ENCODE measurements at regions not wholly inside any gene's neighbourhood (a gene's known extent, or its start where the extent isn't known, plus 50 kb on each side); places are given as distances from the start of the nearest gene placed in this dataset.

DNA sequence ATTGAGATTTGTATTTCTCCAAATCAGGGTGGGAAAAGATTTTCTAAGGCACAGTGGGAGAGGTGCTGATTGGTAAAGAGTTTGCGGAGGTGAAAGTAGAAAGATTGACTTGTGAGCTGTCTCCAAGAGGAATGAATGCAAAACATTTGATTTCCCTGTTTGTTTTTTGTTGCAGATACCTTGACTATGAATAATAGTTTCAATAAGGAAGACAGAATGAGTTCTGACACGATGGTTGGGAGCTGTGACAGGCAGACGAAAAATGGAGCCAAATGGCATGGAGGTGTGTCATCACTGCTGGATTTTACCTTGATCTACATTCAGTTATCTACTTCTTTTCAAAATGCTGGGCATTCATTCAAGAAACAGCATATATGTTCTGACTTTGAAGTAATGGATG lies 145.1 kb downstream of the NFKBIZ start:
- no CpG with 5 or more reads among the region's 3 CpGs for WGBS, 2 donors (ENCODE audit: extremely low coverage in 2 of 2, insufficient read length in 2 of 2, insufficient replicate concordance in 1 of 2)
- no peak overlapping the region for H2BK120ac ChIP-seq (ENCODE audit: low read depth, low read length)
- H3K23ac ChIP-seq (ENCODE audit: low read depth, low read length, poor library complexity), result no peak overlapping the region
- no peak overlapping the region for H2BK5ac ChIP-seq (ENCODE audit: low read length)
- H3K18ac ChIP-seq (ENCODE audit: low read length), result no peak overlapping the region
- H3K9me3 ChIP-seq (replicated peaks in 1 of 2; ENCODE audit: control insufficient read depth in 2 of 2, insufficient read depth in 1 of 2, low read depth in 1 of 2, low read length in 2 of 2), result no peaks in the 10 kb centered on the region
- no peak overlapping the region for H2BK15ac ChIP-seq (ENCODE audit: low read length)
- no peak overlapping the region for H2AFZ ChIP-seq (ENCODE audit: low read length)
- no peaks in the 10 kb centered on the region for H3K4me1 ChIP-seq (ENCODE audit: control insufficient read depth in 2 of 2, insufficient read depth in 1 of 2, low read depth in 1 of 2, low read length in 2 of 2)
- H3K27me3 ChIP-seq (ENCODE audit: control insufficient read depth in 3 of 3, insufficient read depth in 3 of 3, low read depth in 1 of 3, low read length in 3 of 3), result no peaks in the 10 kb centered on the region
- no peak overlapping the region for H3K9ac ChIP-seq (ENCODE audit: low read depth, low read length, poor library complexity)
- no peak overlapping the region for H3K4me2 ChIP-seq (ENCODE audit: insufficient read depth, low read length, poor library complexity, severe bottlenecking)
- H3K14ac ChIP-seq (ENCODE audit: low read length), result no peak overlapping the region
- no peak overlapping the region for H3K4me3 ChIP-seq (ENCODE audit: low read length in 2 of 2)
- H3K4ac ChIP-seq (ENCODE audit: low read length), result no peak overlapping the region
- H2AK5ac ChIP-seq (ENCODE audit: low read depth, low read length), result no peak overlapping the region
- H3K79me1 ChIP-seq (ENCODE audit: low read depth, low read length), result no peaks in the 10 kb centered on the region
- H4K8ac ChIP-seq (ENCODE audit: low read depth, low read length), result no peak overlapping the region
- no peak for DNase-seq (ENCODE audit: low spot score)
- no peaks in the 10 kb centered on the region for H3K36me3 ChIP-seq (replicated peaks in 1 of 2; ENCODE audit: control insufficient read depth in 2 of 2, insufficient read depth in 2 of 2, low read length in 2 of 2)
- H2BK12ac ChIP-seq (ENCODE audit: low read length), result no peak overlapping the region
- no peak overlapping the region for H3K27ac ChIP-seq (replicated peaks; ENCODE audit: low read length)
- H4K91ac ChIP-seq (ENCODE audit: low read depth, low read length, poor library complexity), result no peak overlapping the region

DNA sequence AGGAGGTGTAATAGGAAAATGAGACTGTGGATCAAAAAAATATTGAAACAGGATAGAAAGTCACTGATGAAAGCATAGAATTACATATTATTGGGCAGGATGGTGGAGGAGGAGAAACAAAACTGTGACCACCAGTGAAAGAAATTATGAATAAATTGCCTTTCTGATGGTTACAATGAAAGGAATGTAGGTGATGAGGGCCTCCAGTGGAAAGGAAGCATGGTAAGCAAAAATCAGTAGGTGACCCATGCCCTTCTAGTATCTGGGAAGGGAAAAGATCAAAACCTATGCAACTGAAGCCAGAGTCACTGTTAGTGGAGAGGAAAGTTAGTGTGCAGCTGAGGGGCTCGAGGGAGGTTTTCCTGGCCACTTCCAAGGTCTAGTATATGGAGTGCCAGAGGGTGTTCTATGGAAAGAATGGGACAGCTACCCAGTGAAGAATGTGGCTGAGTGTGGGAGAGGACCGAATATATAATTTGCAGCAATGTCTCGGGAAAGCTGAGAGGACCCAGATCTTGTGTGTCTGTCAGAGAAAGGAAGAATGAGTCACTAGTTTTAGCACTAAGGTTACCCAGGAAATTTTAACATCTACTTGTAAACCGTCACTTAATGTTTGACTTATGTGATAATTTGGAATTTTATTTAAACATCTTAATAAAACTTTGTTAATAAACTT lies 146.2 kb downstream of the NFKBIZ start:
- H4K91ac ChIP-seq (ENCODE audit: low read depth, low read length, poor library complexity), result no peak overlapping the region
- peaks cover 0 to 2% of the 10 kb centered on the region in 2 donors for H3K4me1 ChIP-seq (ENCODE audit: control insufficient read depth in 2 of 2, insufficient read depth in 1 of 2, low read depth in 1 of 2, low read length in 2 of 2)
- H3K9ac ChIP-seq (ENCODE audit: low read depth, low read length, poor library complexity), result no peak overlapping the region
- H3K4me2 ChIP-seq (ENCODE audit: insufficient read depth, low read length, poor library complexity, severe bottlenecking), result no peak overlapping the region
- WGBS, 2 donors (ENCODE audit: extremely low coverage in 2 of 2, insufficient read length in 2 of 2, insufficient replicate concordance in 1 of 2), result no CpG with 5 or more reads among the region's 4 CpGs
- H3K4me3 ChIP-seq (ENCODE audit: low read length in 2 of 2), result no peak overlapping the region
- no peak overlapping the region for H3K23ac ChIP-seq (ENCODE audit: low read depth, low read length, poor library complexity)
- H3K4ac ChIP-seq (ENCODE audit: low read length), result no peak overlapping the region
- H2BK120ac ChIP-seq (ENCODE audit: low read depth, low read length), result no peak overlapping the region
- no peak for DNase-seq (ENCODE audit: low spot score)
- H2BK15ac ChIP-seq (ENCODE audit: low read length), result no peak overlapping the region
- no peak overlapping the region for H2BK12ac ChIP-seq (ENCODE audit: low read length)
- H4K8ac ChIP-seq (ENCODE audit: low read depth, low read length), result no peak overlapping the region
- no peaks in the 10 kb centered on the region for H3K27me3 ChIP-seq (ENCODE audit: control insufficient read depth in 3 of 3, insufficient read depth in 3 of 3, low read depth in 1 of 3, low read length in 3 of 3)
- H3K14ac ChIP-seq (ENCODE audit: low read length), result no peak overlapping the region
- no peaks in the 10 kb centered on the region for H3K9me3 ChIP-seq (replicated peaks in 1 of 2; ENCODE audit: control insufficient read depth in 2 of 2, insufficient read depth in 1 of 2, low read depth in 1 of 2, low read length in 2 of 2)
- no peak overlapping the region for H2BK5ac ChIP-seq (ENCODE audit: low read length)
- H3K36me3 ChIP-seq (replicated peaks in 1 of 2; ENCODE audit: control insufficient read depth in 2 of 2, insufficient read depth in 2 of 2, low read length in 2 of 2), result no peaks in the 10 kb centered on the region
- H3K18ac ChIP-seq (ENCODE audit: low read length), result no peak overlapping the region
- no peaks in the 10 kb centered on the region for H3K79me1 ChIP-seq (ENCODE audit: low read depth, low read length)
- no peak overlapping the region for H2AK5ac ChIP-seq (ENCODE audit: low read depth, low read length)
- H2AFZ ChIP-seq (ENCODE audit: low read length), result no peak overlapping the region
- no peak overlapping the region for H3K27ac ChIP-seq (replicated peaks; ENCODE audit: low read length)

DNA sequence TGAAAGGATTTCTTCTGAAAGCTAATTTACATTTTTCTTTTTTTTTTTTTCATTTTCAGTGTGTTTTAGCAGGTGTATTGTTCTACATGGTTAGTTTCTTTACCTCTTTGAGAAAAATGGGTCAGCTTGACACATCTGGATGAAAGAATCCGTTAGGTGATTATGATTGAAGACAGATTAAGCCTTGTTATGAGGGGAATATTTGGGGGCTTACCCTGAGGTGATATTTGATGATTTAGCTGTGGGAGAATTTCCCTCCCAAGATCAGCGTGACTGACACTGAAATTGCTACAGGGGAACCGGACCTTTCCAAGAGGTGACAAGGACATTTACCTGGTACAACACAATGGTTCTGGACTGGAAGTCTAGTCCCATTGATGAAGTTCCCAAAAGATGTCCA lies 147.5 kb downstream of the NFKBIZ start:
- H3K18ac ChIP-seq (ENCODE audit: low read length), result no peak overlapping the region
- H2BK15ac ChIP-seq (ENCODE audit: low read length), result no peak overlapping the region
- no peaks in the 10 kb centered on the region for H3K9me3 ChIP-seq (replicated peaks in 1 of 2; ENCODE audit: control insufficient read depth in 2 of 2, insufficient read depth in 1 of 2, low read depth in 1 of 2, low read length in 2 of 2)
- no peaks in the 10 kb centered on the region for H3K27me3 ChIP-seq (ENCODE audit: control insufficient read depth in 3 of 3, insufficient read depth in 3 of 3, low read depth in 1 of 3, low read length in 3 of 3)
- no peak overlapping the region for H2BK5ac ChIP-seq (ENCODE audit: low read length)
- WGBS, 2 donors (ENCODE audit: extremely low coverage in 2 of 2, insufficient read length in 2 of 2, insufficient replicate concordance in 1 of 2), result no CpG with 5 or more reads among the region's 3 CpGs
- no peak overlapping the region for H3K23ac ChIP-seq (ENCODE audit: low read depth, low read length, poor library complexity)
- no peak overlapping the region for H2BK12ac ChIP-seq (ENCODE audit: low read length)
- no peaks in the 10 kb centered on the region for H3K36me3 ChIP-seq (replicated peaks in 1 of 2; ENCODE audit: control insufficient read depth in 2 of 2, insufficient read depth in 2 of 2, low read length in 2 of 2)
- no peak overlapping the region for H3K27ac ChIP-seq (replicated peaks; ENCODE audit: low read length)
- no peak overlapping the region for H4K8ac ChIP-seq (ENCODE audit: low read depth, low read length)
- H3K79me1 ChIP-seq (ENCODE audit: low read depth, low read length), result no peaks in the 10 kb centered on the region
- no peak overlapping the region for H3K9ac ChIP-seq (ENCODE audit: low read depth, low read length, poor library complexity)
- H3K4ac ChIP-seq (ENCODE audit: low read length), result no peak overlapping the region
- peaks cover 0 to 2% of the 10 kb centered on the region in 2 donors for H3K4me1 ChIP-seq (ENCODE audit: control insufficient read depth in 2 of 2, insufficient read depth in 1 of 2, low read depth in 1 of 2, low read length in 2 of 2)
- H4K91ac ChIP-seq (ENCODE audit: low read depth, low read length, poor library complexity), result no peak overlapping the region
- H2BK120ac ChIP-seq (ENCODE audit: low read depth, low read length), result no peak overlapping the region
- H3K4me3 ChIP-seq (ENCODE audit: low read length in 2 of 2), result no peak overlapping the region
- no peak overlapping the region for H2AK5ac ChIP-seq (ENCODE audit: low read depth, low read length)
- no peak overlapping the region for H2AFZ ChIP-seq (ENCODE audit: low read length)
- H3K4me2 ChIP-seq (ENCODE audit: insufficient read depth, low read length, poor library complexity, severe bottlenecking), result no peak overlapping the region
- no peak overlapping the region for H3K14ac ChIP-seq (ENCODE audit: low read length)
- DNase-seq (ENCODE audit: low spot score), result no peak

DNA sequence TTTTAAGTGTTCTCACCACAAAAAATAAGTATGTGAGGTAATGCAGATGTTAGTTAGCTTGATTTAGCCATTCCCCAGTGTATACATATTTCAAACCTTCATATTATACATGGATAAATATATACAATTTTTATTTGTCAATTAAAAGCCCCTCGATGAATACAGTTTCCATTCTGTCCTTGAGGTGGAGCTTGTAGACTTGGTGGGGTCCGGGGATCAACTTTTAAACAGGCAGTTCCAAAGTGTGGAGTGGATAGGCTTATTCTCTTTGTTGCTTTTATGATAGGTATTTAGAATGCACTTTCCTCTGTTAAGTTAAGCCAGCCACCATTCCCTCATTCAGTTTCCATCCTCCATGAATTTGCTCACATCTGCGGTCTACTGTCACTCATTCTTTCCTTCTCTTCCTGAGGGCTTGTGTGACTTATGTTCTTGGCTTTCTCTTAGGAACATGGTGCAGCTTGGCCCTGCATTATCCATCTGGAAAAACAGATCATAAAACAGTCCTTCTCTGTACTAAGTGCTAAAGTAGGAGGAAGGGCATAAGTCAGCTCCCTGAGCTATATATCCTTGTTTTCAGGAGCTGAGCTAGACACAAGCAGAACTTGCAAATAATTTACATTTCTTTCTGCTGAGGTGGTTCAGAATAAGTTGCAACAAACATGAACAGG lies 149.1 kb downstream of the NFKBIZ start:
- Histone ChIP-seq H3K23ac (ENCODE audit: low read depth, low read length, poor library complexity) (no peak overlapping the region), H3K9me3 (replicated peaks in 1 of 2; ENCODE audit: control insufficient read depth in 2 of 2, insufficient read depth in 1 of 2, low read depth in 1 of 2, low read length in 2 of 2) (no peaks in the 10 kb centered on the region), H3K4ac (ENCODE audit: low read length) (no peak overlapping the region), H2BK5ac (ENCODE audit: low read length) (no peak overlapping the region), H2AFZ (ENCODE audit: low read length) (no peak overlapping the region), H3K4me2 (ENCODE audit: insufficient read depth, low read length, poor library complexity, severe bottlenecking) (no peak overlapping the region), H3K14ac (ENCODE audit: low read length) (no peak overlapping the region), H2BK120ac (ENCODE audit: low read depth, low read length) (no peak overlapping the region), H2BK15ac (ENCODE audit: low read length) (no peak overlapping the region), H3K4me3 (ENCODE audit: low read length in 2 of 2) (no peak overlapping the region), H2AK5ac (ENCODE audit: low read depth, low read length) (no peak overlapping the region), H4K91ac (ENCODE audit: low read depth, low read length, poor library complexity) (no peak overlapping the region), H3K27me3 (ENCODE audit: control insufficient read depth in 3 of 3, insufficient read depth in 3 of 3, low read depth in 1 of 3, low read length in 3 of 3) (no peaks in the 10 kb centered on the region), H4K8ac (ENCODE audit: low read depth, low read length) (no peak overlapping the region), H3K4me1 (ENCODE audit: control insufficient read depth in 2 of 2, insufficient read depth in 1 of 2, low read depth in 1 of 2, low read length in 2 of 2) (peaks cover 0 to 2% of the 10 kb centered on the region in 2 donors), H3K79me1 (ENCODE audit: low read depth, low read length) (no peaks in the 10 kb centered on the region), H2BK12ac (ENCODE audit: low read length) (no peak overlapping the region), H3K36me3 (replicated peaks in 1 of 2; ENCODE audit: control insufficient read depth in 2 of 2, insufficient read depth in 2 of 2, low read length in 2 of 2) (no peaks in the 10 kb centered on the region), H3K9ac (ENCODE audit: low read depth, low read length, poor library complexity) (no peak overlapping the region), H3K18ac (ENCODE audit: low read length) (no peak overlapping the region), H3K27ac (replicated peaks; ENCODE audit: low read length) (no peak overlapping the region)
- WGBS, 2 donors (ENCODE audit: extremely low coverage in 2 of 2, insufficient read length in 2 of 2, insufficient replicate concordance in 1 of 2), result no CpG with 5 or more reads among the region's 3 CpGs
- no peak for DNase-seq (ENCODE audit: low spot score)
